HG03575 (cell line): ENCODE measurements at regions not wholly inside any gene's neighbourhood (a gene's known extent, or its start where the extent isn't known, plus 50 kb on each side); places are given as distances from the start of the nearest gene placed in this dataset.

Experiments used
- ATAC-seq: cut with Tn5 transposase; IDR thresholded peaks from one replicate; pipeline ENCODE4 v1.9.1; 2021; ENCODE audit not compliant: unreplicated experiment, insufficient number of reproducible peaks, low FRiP score; ENCODE audit errors: extremely low read depth

- no peak for ATAC-seq
Measured at GRCh38 chr5:73352243-73352642, 96.3 kb downstream of the FOXD1 start.

GRCh38 chr5:73351593-73351992 is 97.0 kb downstream of the FOXD1 start:
- ATAC-seq = no peak

- no peak for ATAC-seq
Measured at GRCh38 chr5:73346878-73347408, 101.6 kb downstream of the FOXD1 start.

DNA sequence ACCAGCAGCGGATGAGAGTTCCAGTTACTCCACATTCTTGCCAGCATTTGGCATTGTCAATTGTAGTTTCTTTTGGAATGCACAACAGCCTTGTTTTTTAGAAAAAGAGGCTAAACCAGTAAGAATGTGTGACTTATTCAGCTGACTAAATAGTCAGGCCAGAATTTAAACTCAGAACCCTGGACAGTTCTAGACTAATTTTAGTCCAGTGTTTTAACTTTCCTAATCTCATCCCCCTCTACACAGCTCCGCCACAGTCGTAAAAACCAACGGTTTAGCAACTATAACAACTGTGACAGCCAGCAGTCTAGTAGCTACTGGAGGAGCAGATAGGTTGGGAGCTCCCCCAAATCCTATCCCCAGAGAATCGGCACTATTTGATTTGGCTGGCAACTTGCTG is 103.7 kb downstream of the FOXD1 start:
- no peak for ATAC-seq

DNA sequence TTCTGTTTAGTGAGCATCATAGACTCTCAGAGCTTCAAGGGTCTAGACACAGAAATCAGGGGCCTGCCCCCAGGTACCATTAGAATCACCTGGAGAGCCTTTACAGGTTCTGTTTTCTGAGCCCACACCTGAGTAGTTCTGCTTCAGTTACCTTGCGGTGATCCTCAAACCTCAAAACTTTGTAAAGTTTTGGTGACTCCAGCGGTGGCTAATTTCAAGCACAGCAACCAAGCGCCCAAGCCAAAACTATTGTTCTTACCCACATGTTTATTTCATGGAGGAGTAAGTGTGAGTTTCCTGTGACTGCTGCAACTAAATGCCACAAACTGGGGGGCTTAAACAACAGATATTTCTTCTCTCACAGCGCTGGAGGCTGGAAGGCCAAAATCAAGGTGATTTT is 108.9 kb downstream of the FOXD1 start:
- ATAC-seq = no peak

DNA sequence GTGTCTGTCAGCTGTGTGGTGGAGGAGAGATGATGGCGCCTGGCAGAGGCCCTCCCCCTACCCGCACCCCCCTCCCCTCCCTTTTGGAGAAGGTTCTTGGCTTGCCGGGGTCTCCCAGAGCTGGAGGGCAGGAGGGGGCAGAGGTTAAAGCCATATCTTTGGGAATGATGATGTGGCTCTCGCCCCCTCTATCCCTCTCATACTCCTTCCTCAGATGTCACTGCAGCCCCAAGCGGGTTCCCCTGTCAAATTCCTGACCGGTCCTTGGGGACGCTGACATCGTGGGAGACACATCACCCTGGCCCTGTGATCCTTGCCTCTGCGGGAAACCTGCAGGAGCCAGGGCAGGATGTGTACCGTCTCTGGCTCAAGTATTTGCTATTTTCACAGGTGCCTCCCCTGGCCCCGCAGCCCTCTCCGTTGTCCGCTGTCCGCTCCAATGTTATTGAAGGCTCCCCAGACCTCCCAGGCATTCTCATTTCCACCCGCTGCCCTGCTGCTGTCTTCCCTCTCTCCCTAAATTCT is 109.5 kb downstream of the FOXD1 start:
- no peak for ATAC-seq

GRCh38 chr5:73338256-73339050 is 110.1 kb downstream of the FOXD1 start:
- no peak for ATAC-seq

DNA sequence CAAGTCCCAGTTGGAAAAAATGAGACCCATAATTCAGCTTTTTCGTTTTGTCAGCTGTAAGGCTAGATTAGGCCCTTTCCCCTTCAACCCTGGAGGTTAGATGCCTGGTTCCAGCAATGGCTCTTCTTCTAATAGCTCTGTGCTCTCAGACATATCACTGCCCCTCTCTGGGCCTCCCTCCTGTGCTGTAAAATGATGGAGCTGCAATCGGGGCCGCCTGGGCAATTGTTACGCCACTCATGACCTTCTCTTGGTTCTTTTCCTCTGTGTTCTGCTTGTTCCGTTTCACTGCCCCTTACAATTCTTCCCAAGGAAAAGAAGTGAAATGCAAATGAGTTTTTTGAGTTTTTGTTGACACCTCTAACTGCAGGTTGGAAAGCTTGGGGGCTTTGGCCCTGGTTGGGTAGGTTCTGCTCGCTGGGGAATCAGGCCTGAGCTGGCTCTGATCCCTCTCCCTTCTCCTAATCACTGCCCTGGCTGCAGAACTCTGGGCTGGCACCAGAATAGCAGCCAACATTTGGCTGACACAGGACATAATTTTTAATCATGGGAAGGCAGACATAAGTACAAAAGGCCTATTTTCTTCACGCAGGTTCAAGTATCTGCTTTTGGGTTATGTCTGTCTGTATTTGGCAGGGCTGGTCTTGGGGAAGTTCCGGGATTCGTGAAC is 110.9 kb downstream of the FOXD1 start:
- no peak for ATAC-seq

GRCh38 chr5:73336366-73336765 is 112.2 kb downstream of the FOXD1 start:
- ATAC-seq = no peak

DNA sequence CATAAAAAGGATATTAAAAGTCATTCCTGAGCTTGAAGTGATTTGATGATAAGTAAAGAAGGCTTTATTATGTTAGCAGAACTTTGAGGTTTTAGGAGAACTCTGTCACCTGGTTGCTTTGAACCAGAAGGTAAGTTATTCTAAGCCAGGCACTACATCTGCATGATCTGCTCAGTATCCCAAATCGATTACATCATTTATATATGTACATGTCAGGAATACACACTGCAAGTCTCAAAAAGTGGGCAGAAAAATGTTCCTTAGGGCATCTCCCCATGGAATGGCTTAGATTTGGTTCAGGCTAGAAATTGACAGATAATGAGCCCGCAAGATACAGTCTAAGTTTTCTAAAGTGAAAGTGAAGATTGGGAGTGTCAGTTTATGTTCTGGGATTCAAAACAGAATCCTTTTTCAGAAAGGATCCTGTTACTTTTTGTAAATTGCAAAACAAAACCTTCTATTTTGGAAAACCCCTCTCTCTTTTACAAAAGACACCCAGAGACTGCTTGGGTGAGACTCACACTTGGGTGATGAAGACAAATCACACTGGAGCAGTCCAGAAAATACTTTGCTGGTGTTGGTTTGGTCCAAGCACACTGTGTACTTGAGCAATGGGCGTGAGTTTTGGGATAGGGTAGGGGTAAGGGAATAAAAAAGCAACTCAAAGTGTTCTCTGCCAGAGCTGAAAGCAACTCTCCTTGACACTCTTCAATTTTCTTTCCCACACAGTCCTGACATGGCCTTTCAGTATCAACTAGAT is 114.5 kb downstream of the FOXD1 start:
- no peak for ATAC-seq

DNA sequence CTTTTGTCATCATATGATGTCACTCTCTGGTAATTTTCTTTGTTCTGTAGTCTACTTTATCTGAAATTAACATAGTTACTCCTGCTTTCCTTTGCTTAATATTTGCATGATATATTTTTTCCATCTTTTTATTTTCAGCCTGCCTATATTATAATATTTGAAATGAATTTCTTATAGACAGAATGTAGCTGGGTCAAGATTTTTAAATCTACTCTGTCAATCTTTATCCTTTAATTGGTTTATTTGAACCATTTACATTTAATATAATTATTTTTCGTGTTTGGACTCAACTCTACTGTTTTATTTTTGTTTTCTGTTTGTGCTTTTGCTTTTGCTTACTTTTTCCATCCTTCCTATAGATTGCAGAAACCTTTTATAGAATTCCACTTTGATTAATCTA is 118.0 kb downstream of the FOXD1 start:
- no peak for ATAC-seq

- ATAC-seq = no peak
Measured at GRCh38 chr5:73328640-73329039, 119.9 kb downstream of the FOXD1 start.

- ATAC-seq = no peak
Measured at GRCh38 chr5:73327908-73328455, 120.6 kb downstream of the FOXD1 start.

- no peak for ATAC-seq
Measured at GRCh38 chr5:73325546-73325945, 123.0 kb downstream of the FOXD1 start.

DNA sequence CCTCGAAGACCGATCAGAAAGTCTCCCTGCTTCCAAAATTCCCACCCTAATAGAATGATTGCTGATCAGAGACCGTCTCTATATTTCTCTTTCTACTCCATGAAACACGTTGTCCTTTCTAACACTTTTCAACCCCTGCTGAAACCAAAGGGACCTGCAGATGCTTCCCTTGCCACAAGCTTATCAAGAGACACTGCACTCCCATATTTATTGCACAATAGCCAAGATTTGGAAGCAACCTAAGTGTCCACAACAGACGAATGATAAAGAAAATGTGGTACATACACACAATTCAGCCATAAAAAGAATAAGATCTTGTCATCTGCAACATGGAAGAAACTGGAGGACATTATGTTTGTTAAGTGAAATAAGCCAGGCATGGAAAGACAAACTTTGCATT is 125.1 kb downstream of the FOXD1 start:
- ATAC-seq = no peak

GRCh38 chr5:73322437-73323076 is 126.0 kb downstream of the FOXD1 start:
- ATAC-seq = no peak

DNA sequence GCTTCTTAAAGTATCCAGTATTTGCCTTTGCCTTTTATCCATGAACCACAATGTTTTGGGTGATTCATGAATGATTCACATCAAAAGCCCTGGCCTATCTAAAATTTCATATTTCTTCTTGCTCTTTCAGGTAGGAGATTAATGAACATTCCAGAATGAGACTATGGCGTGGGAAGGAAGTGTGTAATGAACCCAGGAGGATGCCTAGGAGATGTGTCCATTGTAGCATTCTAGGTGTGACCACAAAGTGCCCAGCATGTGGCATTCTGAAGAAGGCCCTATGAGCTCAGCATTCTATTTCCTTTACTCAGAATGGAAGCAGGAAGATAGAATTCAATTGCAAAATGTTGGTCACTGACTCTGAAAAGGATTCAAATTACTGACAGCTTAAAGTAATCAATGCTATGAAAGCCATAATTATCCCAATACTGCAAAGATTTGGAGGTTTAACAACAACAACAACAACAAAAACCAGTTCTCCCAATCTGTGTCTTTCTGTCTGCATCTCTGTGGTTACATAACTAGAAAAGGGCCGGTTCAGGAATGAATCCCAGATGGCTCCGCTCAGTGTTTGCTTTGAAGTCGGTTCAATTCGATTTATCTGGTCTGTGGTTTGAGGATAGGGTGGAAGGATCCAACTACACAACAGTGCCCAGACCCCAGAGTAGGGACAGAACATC is 126.7 kb downstream of the FOXD1 start:
- no peak for ATAC-seq

DNA sequence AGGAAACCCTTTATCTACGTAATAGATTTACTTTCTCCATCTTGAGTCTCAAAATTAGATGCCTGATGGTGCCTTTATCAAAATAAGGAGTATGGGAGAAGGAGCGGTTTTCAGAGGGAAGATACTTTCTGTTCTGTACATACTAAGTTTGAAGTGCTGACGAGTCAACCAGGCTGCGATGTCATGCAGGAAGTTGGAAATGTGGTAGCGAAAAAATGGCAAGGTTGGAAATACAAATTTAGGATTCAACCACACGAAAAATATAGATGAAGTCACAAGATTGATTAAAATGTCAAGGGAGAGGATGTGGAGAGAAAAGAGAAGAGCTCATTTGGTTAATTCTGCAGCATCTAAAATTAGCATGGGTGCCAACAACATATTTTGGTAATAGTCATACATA is 129.5 kb downstream of the FOXD1 start:
- ATAC-seq = no peak
